ENCODE measurements at regions not wholly inside any gene's neighbourhood (a gene's known extent, or its start where the extent isn't known, plus 50 kb on each side); places are given as distances from the start of the nearest gene placed in this dataset.

GRCh38 chr13:66189986-66190385, 1040.2 kb downstream of the PCDH9 start:
- Histone ChIP-seq H3K4me3 (replicated peaks; ENCODE audit: low read depth, low read length) (no peak overlapping the region), H3K36me3 (ENCODE audit: control insufficient read depth, insufficient read depth, low read length) (no peaks in the 10 kb centered on the region), H3K27me3 (replicated peaks; ENCODE audit: control insufficient read depth, insufficient read depth, low read length) (no peaks in the 10 kb centered on the region)
- DNase-seq (ENCODE audit: extremely low read depth, insufficient read length), result no peak
- TF ChIP-seq CTCF (IDR thresholded peaks at IDR 0.05; ENCODE audit: insufficient read depth, low read length, poor library complexity, severe bottlenecking), result no peak

GRCh38 chr13:66180836-66181235, 1049.3 kb downstream of the PCDH9 start:
- Histone ChIP-seq H3K36me3 (ENCODE audit: control insufficient read depth, insufficient read depth, low read length) (no peaks in the 10 kb centered on the region), H3K27me3 (replicated peaks; ENCODE audit: control insufficient read depth, insufficient read depth, low read length) (no peaks in the 10 kb centered on the region), H3K4me3 (replicated peaks; ENCODE audit: low read depth, low read length) (no peak overlapping the region)
- no peak for DNase-seq (ENCODE audit: extremely low read depth, insufficient read length)
- no peak for TF ChIP-seq CTCF (IDR thresholded peaks at IDR 0.05; ENCODE audit: insufficient read depth, low read length, poor library complexity, severe bottlenecking)

GRCh38 chr13:66171920-66172319, 1058.2 kb downstream of the PCDH9 start:
- TF ChIP-seq CTCF (IDR thresholded peaks at IDR 0.05; ENCODE audit: insufficient read depth, low read length, poor library complexity, severe bottlenecking), result no peak
- no peak for DNase-seq (ENCODE audit: extremely low read depth, insufficient read length)
- no peak overlapping the region for H3K4me3 ChIP-seq (replicated peaks; ENCODE audit: low read depth, low read length)
- no peaks in the 10 kb centered on the region for H3K27me3 ChIP-seq (replicated peaks; ENCODE audit: control insufficient read depth, insufficient read depth, low read length)
- no peaks in the 10 kb centered on the region for H3K36me3 ChIP-seq (ENCODE audit: control insufficient read depth, insufficient read depth, low read length)

- H3K27me3 ChIP-seq (replicated peaks; ENCODE audit: control insufficient read depth, insufficient read depth, low read length), result no peaks in the 10 kb centered on the region
- H3K4me3 ChIP-seq (replicated peaks; ENCODE audit: low read depth, low read length), result no peak overlapping the region
- H3K36me3 ChIP-seq (ENCODE audit: control insufficient read depth, insufficient read depth, low read length), result no peaks in the 10 kb centered on the region
- no peak for TF ChIP-seq CTCF (IDR thresholded peaks at IDR 0.05; ENCODE audit: insufficient read depth, low read length, poor library complexity, severe bottlenecking)
- DNase-seq (ENCODE audit: extremely low read depth, insufficient read length), result no peak
Measured at GRCh38 chr13:66162470-66162869, 1067.7 kb downstream of the PCDH9 start.

DNA sequence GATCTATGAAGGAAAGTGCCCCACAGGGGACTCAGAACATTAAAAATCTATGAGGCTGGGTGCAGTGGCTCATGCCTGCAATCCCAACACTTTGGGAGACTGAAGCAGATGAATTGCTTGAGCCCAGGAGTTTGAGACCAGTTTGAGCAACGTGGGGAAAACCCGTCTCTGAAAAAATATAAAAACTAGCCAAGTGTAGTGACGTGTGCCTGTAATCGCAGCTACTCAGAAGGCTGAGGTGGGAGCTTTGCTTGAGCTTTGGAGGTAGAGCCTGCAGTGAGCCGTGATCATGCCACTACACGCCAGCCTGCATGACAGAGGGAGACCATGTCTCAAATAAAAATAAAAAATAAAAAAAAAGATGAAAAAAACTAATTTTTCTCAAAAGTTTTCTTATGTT, 1070.6 kb downstream of the PCDH9 start:
- no peak for TF ChIP-seq CTCF (IDR thresholded peaks at IDR 0.05; ENCODE audit: insufficient read depth, low read length, poor library complexity, severe bottlenecking)
- DNase-seq (ENCODE audit: extremely low read depth, insufficient read length), result no peak

GRCh38 chr13:66154976-66155375, 1075.2 kb downstream of the PCDH9 start:
- Histone ChIP-seq H3K27me3 (replicated peaks; ENCODE audit: control insufficient read depth, insufficient read depth, low read length) (no peaks in the 10 kb centered on the region), H3K4me3 (replicated peaks; ENCODE audit: low read depth, low read length) (no peak overlapping the region), H3K36me3 (ENCODE audit: control insufficient read depth, insufficient read depth, low read length) (no peaks in the 10 kb centered on the region)
- no peak for TF ChIP-seq CTCF (IDR thresholded peaks at IDR 0.05; ENCODE audit: insufficient read depth, low read length, poor library complexity, severe bottlenecking)
- DNase-seq (ENCODE audit: extremely low read depth, insufficient read length), result no peak

More for the DNA sequence above, 1070.6 kb downstream of the PCDH9 start:
- H3K4me3 ChIP-seq (replicated peaks; ENCODE audit: low read depth, low read length), result no peak overlapping the region
- no peaks in the 10 kb centered on the region for H3K36me3 ChIP-seq (ENCODE audit: control insufficient read depth, insufficient read depth, low read length)
- H3K27me3 ChIP-seq (replicated peaks; ENCODE audit: control insufficient read depth, insufficient read depth, low read length), result no peaks in the 10 kb centered on the region
